CMK (cell line): ENCODE measurements at regions not wholly inside any gene's neighbourhood (a gene's known extent, or its start where the extent isn't known, plus 50 kb on each side); places are given as distances from the start of the nearest gene placed in this dataset.

Experiments used
- DNase-seq: peaks from one replicate; pipeline ENCODE4 v3.0.0-alpha.2; 2010; ENCODE audit warnings: low read depth

GRCh38 chr12:93154753-93155480 is 222.8 kb upstream of the NUDT4 start:
- no peak for DNase-seq

- DNase-seq, result no peak
Observed at GRCh38 chr12:93156086-93156716, 221.5 kb upstream of the NUDT4 start.

GRCh38 chr12:93157279-93157678 is 220.4 kb upstream of the NUDT4 start:
- no peak for DNase-seq

GRCh38 chr12:93158065-93158843 is 219.5 kb upstream of the NUDT4 start:
- DNase-seq, result no peak

- no peak for DNase-seq
Observed at GRCh38 chr12:93163260-93164036, 214.3 kb upstream of the NUDT4 start.

GRCh38 chr12:93164103-93164880 is 213.4 kb upstream of the NUDT4 start:
- DNase-seq, result no peak

- no peak for DNase-seq
Observed at GRCh38 chr12:93165384-93165932, 212.3 kb upstream of the NUDT4 start.

- no peak for DNase-seq
Observed at GRCh38 chr12:93166541-93167307, 211.0 kb upstream of the NUDT4 start.

GRCh38 chr12:93167331-93167730 is 210.4 kb upstream of the NUDT4 start:
- no peak for DNase-seq

GRCh38 chr12:93167841-93168492 is 209.8 kb upstream of the NUDT4 start:
- DNase-seq, result no peak

GRCh38 chr12:93168751-93169150 is 209.0 kb upstream of the NUDT4 start:
- DNase-seq, result no peak

GRCh38 chr12:93169536-93169935 is 208.2 kb upstream of the NUDT4 start:
- DNase-seq, result no peak

GRCh38 chr12:93170928-93171327 is 206.8 kb upstream of the NUDT4 start:
- no peak for DNase-seq

- no peak for DNase-seq
Observed at GRCh38 chr12:93173178-93173957, 204.4 kb upstream of the NUDT4 start.

GRCh38 chr12:93174048-93174447 is 203.7 kb upstream of the NUDT4 start:
- no peak for DNase-seq

- no peak for DNase-seq
Observed at GRCh38 chr12:93174473-93174872, 203.3 kb upstream of the NUDT4 start.

- no peak for DNase-seq
Observed at GRCh38 chr12:93176165-93176564, 201.6 kb upstream of the NUDT4 start.

- DNase-seq, result no peak
Observed at GRCh38 chr12:93176610-93177126, 201.1 kb upstream of the NUDT4 start.
